ENCODE measurements at regions not wholly inside any gene's neighbourhood (a gene's known extent, or its start where the extent isn't known, plus 50 kb on each side); places are given as distances from the start of the nearest gene placed in this dataset.

GRCh38 chr4:36961420-36961819, 283.1 kb upstream of the NWD2 start:
- TF ChIP-seq, protein P1, sequence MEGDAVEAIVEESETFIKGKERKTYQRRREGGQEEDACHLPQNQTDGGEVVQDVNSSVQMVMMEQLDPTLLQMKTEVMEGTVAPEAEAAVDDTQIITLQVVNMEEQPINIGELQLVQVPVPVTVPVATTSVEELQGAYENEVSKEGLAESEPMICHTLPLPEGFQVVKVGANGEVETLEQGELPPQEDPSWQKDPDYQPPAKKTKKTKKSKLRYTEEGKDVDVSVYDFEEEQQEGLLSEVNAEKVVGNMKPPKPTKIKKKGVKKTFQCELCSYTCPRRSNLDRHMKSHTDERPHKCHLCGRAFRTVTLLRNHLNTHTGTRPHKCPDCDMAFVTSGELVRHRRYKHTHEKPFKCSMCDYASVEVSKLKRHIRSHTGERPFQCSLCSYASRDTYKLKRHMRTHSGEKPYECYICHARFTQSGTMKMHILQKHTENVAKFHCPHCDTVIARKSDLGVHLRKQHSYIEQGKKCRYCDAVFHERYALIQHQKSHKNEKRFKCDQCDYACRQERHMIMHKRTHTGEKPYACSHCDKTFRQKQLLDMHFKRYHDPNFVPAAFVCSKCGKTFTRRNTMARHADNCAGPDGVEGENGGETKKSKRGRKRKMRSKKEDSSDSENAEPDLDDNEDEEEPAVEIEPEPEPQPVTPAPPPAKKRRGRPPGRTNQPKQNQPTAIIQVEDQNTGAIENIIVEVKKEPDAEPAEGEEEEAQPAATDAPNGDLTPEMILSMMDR (IDR thresholded peaks at IDR 0.05): no peak
- TF ChIP-seq POLR2A (IDR thresholded peaks at IDR 0.05): no peak
- no peak for TF ChIP-seq EP300 (IDR thresholded peaks at IDR 0.05)

All from ovary (tissue), 3 donors.